Hepatocyte (in vitro differentiated cells): ENCODE measurements at regions not wholly inside any gene's neighbourhood (a gene's known extent, or its start where the extent isn't known, plus 50 kb on each side); places are given as distances from the start of the nearest gene placed in this dataset.
A peak's percentile ranks its signal among the peaks of the same experiment; 100 is the strongest.

ENCODE experiments used
- DNase-seq: peaks from one replicate; pipeline ENCODE4 v3.0.0-alpha.2; 2016; ENCODE audit warnings: low spot score
- H2AFZ ChIP-seq: fragments of 200-600 bp; sonication (generic); 2 replicates; pipeline ENCODE4 v1.6.0; 2016; ENCODE audit warnings: antibody characterized with exemption, mild to moderate bottlenecking
- H3K27ac ChIP-seq: fragments of 200-600 bp; sonication (generic); 2 replicates; pipeline ENCODE4 v1.5.1; 2016; ENCODE audit warnings: mild to moderate bottlenecking
- H3K27me3 ChIP-seq: fragments of 200-600 bp; sonication (generic); 2 replicates; pipeline ENCODE4 v1.6.1; 2016
- H3K36me3 ChIP-seq: fragments of 200-600 bp; sonication (generic); replicated peaks from 2 replicates; pipeline ENCODE4 v1.5.1; 2016; ENCODE audit warnings: low read depth; ENCODE audit not compliant: insufficient read depth
- H3K4me1 ChIP-seq: fragments of 200-600 bp; sonication (generic); 2 replicates; pipeline ENCODE4 v1.5.1; 2016; ENCODE audit warnings: mild to moderate bottlenecking, moderate library complexity; ENCODE audit not compliant: insufficient read depth
- H3K4me2 ChIP-seq: fragments of 200-600 bp; sonication (generic); 2 replicates; pipeline ENCODE4 v1.6.0; 2016
- H3K4me3 ChIP-seq: fragments of 200-600 bp; sonication (generic); 2 replicates; pipeline ENCODE4 v1.5.1; 2016; ENCODE audit warnings: mild to moderate bottlenecking
- H3K79me2 ChIP-seq: fragments of 200-600 bp; sonication (generic); 2 replicates; pipeline ENCODE4 v1.6.0; 2017; ENCODE audit warnings: mild to moderate bottlenecking
- H3K9me2 ChIP-seq: fragments of 200-600 bp; sonication (generic); replicated peaks from 2 replicates; pipeline ENCODE4 v1.6.0; 2017; ENCODE audit warnings: mild to moderate bottlenecking; ENCODE audit not compliant: insufficient read depth
- H3K9me3 ChIP-seq: fragments of 200-600 bp; sonication (generic); 2 replicates; pipeline ENCODE4 v1.5.1; 2016; ENCODE audit warnings: low read depth, mild to moderate bottlenecking
- H4K20me1 ChIP-seq: fragments of 200-600 bp; sonication (generic); 2 replicates; pipeline ENCODE4 v1.6.0; 2016; ENCODE audit warnings: mild to moderate bottlenecking; ENCODE audit not compliant: insufficient read depth, poor library complexity, severe bottlenecking
- CTCF ChIP-seq: fragments of 200-600 bp; sonication (generic); IDR thresholded peaks from 2 replicates; pipeline ENCODE4 v1.5.1; 2016; ENCODE audit warnings: antibody characterized with exemption, mild to moderate bottlenecking; ENCODE audit not compliant: poor library complexity
- EZH2 ChIP-seq: fragments of 200-600 bp; sonication (generic); IDR thresholded peaks from 2 replicates; pipeline ENCODE4 v1.6.1; 2016; ENCODE audit warnings: antibody characterized with exemption, mild to moderate bottlenecking, borderline replicate concordance
- EZH2phosphoT487 ChIP-seq: fragments of 200-600 bp; sonication (generic); IDR thresholded peaks from one replicate; pipeline ENCODE4 v1.6.1; 2018; ENCODE audit warnings: antibody characterized with exemption, mild to moderate bottlenecking, low read depth, moderate library complexity; ENCODE audit not compliant: unreplicated experiment, severe bottlenecking
- WGBS: methylation state at CpG from one replicate; pipeline ENCODE4 v1.1.6; 2016; ENCODE audit warnings: low lambda C conversion rate; ENCODE audit errors: missing lambda C conversion rate; 5-methylcytosine and 5-hydroxymethylcytosine counted together

- H2AFZ ChIP-seq: no peak overlapping the region
- peak; percentile 60 for TF ChIP-seq CTCF
- no peak for TF ChIP-seq EZH2phosphoT487
- H3K27ac ChIP-seq: no peak overlapping the region
- peaks cover 12% of the 10 kb centered on the region for H3K4me1 ChIP-seq
- H3K27me3 ChIP-seq: no peaks in the 10 kb centered on the region
- H3K9me3 ChIP-seq: no peaks in the 10 kb centered on the region
- no peak overlapping the region for H3K4me2 ChIP-seq
- no peaks in the 10 kb centered on the region for H3K79me2 ChIP-seq
- H3K36me3 ChIP-seq: no peaks in the 10 kb centered on the region
- no peaks in the 10 kb centered on the region for H3K9me2 ChIP-seq
- no peaks in the 10 kb centered on the region for H4K20me1 ChIP-seq
- WGBS: 44% methylated on average over 7 of the region's 7 CpGs
- peak; percentile 53 for DNase-seq
- H3K4me3 ChIP-seq: no peak overlapping the region
Measured at GRCh38 chr2:237154082-237154638, 68.5 kb downstream of the COPS8 start.

GRCh38 chr2:237154884-237155851 lies 69.5 kb downstream of the COPS8 start:
- TF ChIP-seq EZH2: no peak
- Histone ChIP-seq H3K79me2 (no peaks in the 10 kb centered on the region), H3K4me3 (no peak overlapping the region), H3K9me3 (no peaks in the 10 kb centered on the region), H3K9me2 (no peaks in the 10 kb centered on the region), H3K36me3 (no peaks in the 10 kb centered on the region), H3K27ac (peak overlapping the region; percentile 78), H3K4me2 (no peak overlapping the region), H3K4me1 (peaks cover 12% of the 10 kb centered on the region), H3K27me3 (no peaks in the 10 kb centered on the region), H4K20me1 (no peaks in the 10 kb centered on the region), H2AFZ (no peak overlapping the region)
- DNase-seq: no peak
- WGBS: 78% methylated on average over 11 of the region's 11 CpGs

- peak; percentile 52 for DNase-seq
- no peak overlapping the region for H2AFZ ChIP-seq
- no peak overlapping the region for H3K4me2 ChIP-seq
Measured at GRCh38 chr2:237156031-237156856, 70.6 kb downstream of the COPS8 start.

More at GRCh38 chr2:237156031-237156856, 70.6 kb downstream of the COPS8 start:
- no peak for TF ChIP-seq EZH2
- TF ChIP-seq EZH2phosphoT487: no peak
- TF ChIP-seq CTCF: no peak
- WGBS: 66% methylated on average over 30 of the region's 30 CpGs
- no peaks in the 10 kb centered on the region for H4K20me1 ChIP-seq
- no peaks in the 10 kb centered on the region for H3K27me3 ChIP-seq
- H3K9me3 ChIP-seq: no peaks in the 10 kb centered on the region
- peaks cover 12% of the 10 kb centered on the region for H3K4me1 ChIP-seq
- no peaks in the 10 kb centered on the region for H3K79me2 ChIP-seq
- peak overlapping the region; percentile 78 for H3K27ac ChIP-seq
- no peaks in the 10 kb centered on the region for H3K36me3 ChIP-seq
- H3K9me2 ChIP-seq: no peaks in the 10 kb centered on the region
- H3K4me3 ChIP-seq: no peak overlapping the region
